ENCODE measurements at regions not wholly inside any gene's neighbourhood (a gene's known extent, or its start where the extent isn't known, plus 50 kb on each side); places are given as distances from the start of the nearest gene placed in this dataset.

DNA sequence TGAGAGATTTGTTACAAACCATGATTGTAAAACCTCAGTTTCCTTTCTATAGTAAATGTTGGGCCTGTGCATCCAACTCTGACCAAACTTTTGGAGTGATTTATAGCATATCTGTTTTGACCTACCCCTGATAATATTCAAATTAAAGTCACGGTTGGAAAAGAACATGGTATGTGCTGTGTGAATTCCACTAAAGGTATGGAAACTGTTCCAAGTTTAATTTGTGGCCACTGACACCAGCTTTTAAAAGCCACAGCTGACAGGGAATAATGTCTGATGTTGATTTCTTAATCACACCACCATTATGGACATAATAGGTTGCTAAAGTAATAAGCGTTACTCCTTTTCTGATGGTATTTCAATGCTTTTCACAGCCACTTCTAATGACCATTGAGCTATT, 1215.9 kb downstream of the CDH8 start:
- TF ChIP-seq, protein P1, sequence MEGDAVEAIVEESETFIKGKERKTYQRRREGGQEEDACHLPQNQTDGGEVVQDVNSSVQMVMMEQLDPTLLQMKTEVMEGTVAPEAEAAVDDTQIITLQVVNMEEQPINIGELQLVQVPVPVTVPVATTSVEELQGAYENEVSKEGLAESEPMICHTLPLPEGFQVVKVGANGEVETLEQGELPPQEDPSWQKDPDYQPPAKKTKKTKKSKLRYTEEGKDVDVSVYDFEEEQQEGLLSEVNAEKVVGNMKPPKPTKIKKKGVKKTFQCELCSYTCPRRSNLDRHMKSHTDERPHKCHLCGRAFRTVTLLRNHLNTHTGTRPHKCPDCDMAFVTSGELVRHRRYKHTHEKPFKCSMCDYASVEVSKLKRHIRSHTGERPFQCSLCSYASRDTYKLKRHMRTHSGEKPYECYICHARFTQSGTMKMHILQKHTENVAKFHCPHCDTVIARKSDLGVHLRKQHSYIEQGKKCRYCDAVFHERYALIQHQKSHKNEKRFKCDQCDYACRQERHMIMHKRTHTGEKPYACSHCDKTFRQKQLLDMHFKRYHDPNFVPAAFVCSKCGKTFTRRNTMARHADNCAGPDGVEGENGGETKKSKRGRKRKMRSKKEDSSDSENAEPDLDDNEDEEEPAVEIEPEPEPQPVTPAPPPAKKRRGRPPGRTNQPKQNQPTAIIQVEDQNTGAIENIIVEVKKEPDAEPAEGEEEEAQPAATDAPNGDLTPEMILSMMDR (IDR thresholded peaks at IDR 0.05), result no peak
- no peak for TF ChIP-seq POLR2A (IDR thresholded peaks at IDR 0.05)

All from uterus (tissue), 2 donors.